HepG2 (cell line): ENCODE measurements at regions not wholly inside any gene's neighbourhood (a gene's known extent, or its start where the extent isn't known, plus 50 kb on each side); places are given as distances from the start of the nearest gene placed in this dataset.

Experiments used
- ATAC-seq: fragments of 200-7000 bp; cut with Tn5 transposase; 3 replicates; pipeline ENCODE4 v1.9.1; 2020; ENCODE audit warnings: mild to moderate bottlenecking, moderate library complexity
- BruUV-seq: library from RNA; stranded (reverse); fragments of 400-500 nt; replicated peaks from 2 replicates; lab custom pipeline; 2021; lab: Mats Ljungman, UMichigan
- CTCF ChIA-PET: fragments of 300-600 bp; formaldehyde crosslinking; extraction: SDS; loops from one replicate; lab custom pipeline; 2021; ENCODE audit warnings: low total read pairs, inconsistent platforms, low intra/inter-chr PET ratio; lab: Yijun Ruan, JAX
- POLR2A ChIA-PET: fragments of 350-600 bp; sonication (Branson Sonifier 250); formaldehyde crosslinking; loops from one replicate; lab custom pipeline; 2020; ENCODE audit warnings: antibody characterized with exemption, inconsistent platforms; lab: Yijun Ruan, JAX
- DNase-seq: peaks from one replicate; pipeline ENCODE4 v3.0.0-alpha.2; 2015; ENCODE audit warnings: low spot score
- FAIRE-seq: peaks from 3 replicates; lab custom pipeline; 2011; peaks lifted over from hg19 to GRCh38; lab: Jason Lieb, UNC
- H2AFZ ChIP-seq: one replicate; pipeline ENCODE4 v1.6.1; 2011; ENCODE audit warnings: low read length, inconsistent platforms
- H3K27ac ChIP-seq: fragments of 300-600 bp; 3 replicates; pipeline ENCODE4 v1.8.0; 2011; ENCODE audit warnings: mixed run types, mild to moderate bottlenecking, mixed read lengths, low read length, inconsistent platforms; ENCODE audit not compliant: insufficient read depth; ENCODE audit errors: extremely low read length
- H3K27me3 ChIP-seq, 2 experiments: fragments of 200-600 bp in 1 of 2; 2 replicates in 1 of 2; 3 replicates in 1 of 2; pipeline versions ENCODE4 v1.6.0 to v1.8.0; 2011; ENCODE audit warnings: low read length in 2 of 2, mild to moderate bottlenecking in 2 of 2, moderate library complexity in 2 of 2, inconsistent platforms in 1 of 2; ENCODE audit not compliant: insufficient read depth in 2 of 2, control insufficient read depth in 1 of 2
- H3K36me3 ChIP-seq, 2 experiments: fragments of 200-600 bp in 1 of 2; replicated peaks in 1 of 2; 2 replicates in 1 of 2; 3 replicates in 1 of 2; pipeline versions ENCODE4 v1.5.1 to v1.8.0; 2011; ENCODE audit warnings: low read length in 2 of 2, inconsistent platforms in 1 of 2; ENCODE audit not compliant: insufficient read depth in 2 of 2, control insufficient read depth in 1 of 2
- H3K4me1 ChIP-seq: 2 replicates; pipeline ENCODE4 v1.5.1; 2012; ENCODE audit warnings: low read length, inconsistent platforms; ENCODE audit not compliant: insufficient read depth
- H3K4me2 ChIP-seq: 2 replicates; pipeline ENCODE4 v1.6.0; 2011; ENCODE audit warnings: low read depth, low read length, inconsistent platforms
- H3K4me3 ChIP-seq, 3 experiments: fragments of 200-600 bp in 1 of 3; sonication (generic), shearing (Covaris generic) in 1 of 3; replicated peaks in 1 of 3; 2 replicates each; pipeline ENCODE4 v1.5.1; 2011 to 2016; ENCODE audit warnings: low read length in 3 of 3, inconsistent platforms in 2 of 3, low read depth in 2 of 3, mild to moderate bottlenecking in 2 of 3, control low read depth in 1 of 3, mixed read lengths in 1 of 3; ENCODE audit not compliant: insufficient read depth in 1 of 3
- H3K79me2 ChIP-seq: one replicate; pipeline ENCODE4 v1.6.1; 2011; ENCODE audit warnings: low read length, inconsistent platforms; ENCODE audit not compliant: insufficient read depth
- H3K9ac ChIP-seq: 2 replicates; pipeline ENCODE4 v1.6.0; 2011; ENCODE audit warnings: mild to moderate bottlenecking, low read depth, low read length, inconsistent platforms; ENCODE audit not compliant: insufficient read depth
- H3K9me3 ChIP-seq: 2 replicates; pipeline ENCODE4 v1.5.1; 2012; ENCODE audit warnings: mild to moderate bottlenecking, low read length
- H4K20me1 ChIP-seq: 2 replicates; pipeline ENCODE4 v1.6.0; 2011; ENCODE audit warnings: inconsistent platforms, mild to moderate bottlenecking, low read length, moderate library complexity; ENCODE audit not compliant: insufficient read depth
- ATF7 ChIP-seq, 2 experiments: fragments of 450-650 bp in 1 of 2; sonication (generic) in 1 of 2; formaldehyde crosslinking in 1 of 2; IDR thresholded peaks; 2 replicates each; pipeline versions ENCODE4 v1.4.0 to v1.6.1; 2016 to 2020; ENCODE audit warnings: antibody characterized with exemption in 1 of 2, mild to moderate bottlenecking in 1 of 2, missing genetic modification reagents in 1 of 2
- PHF8 ChIP-seq: sonication (generic); formaldehyde crosslinking; IDR thresholded peaks from 2 replicates; pipeline ENCODE4 v1.5.0; 2020; ENCODE audit warnings: missing genetic modification reagents
- RXRA ChIP-seq: sonication (generic); formaldehyde crosslinking; IDR thresholded peaks from 2 replicates; pipeline ENCODE4 v1.5.1; 2020; ENCODE audit warnings: missing genetic modification reagents
- ZNF317 ChIP-seq: sonication (generic); formaldehyde crosslinking; IDR thresholded peaks from 2 replicates; pipeline ENCODE4 v1.5.0; 2020; ENCODE audit warnings: mild to moderate bottlenecking, missing genetic modification reagents
- in situ Hi-C: cut with HindIII; loops from 2 replicates; pipeline ENCODE4 v1.10.0; 2017; ENCODE audit warnings: low pct_unique_long_range_greater_than_20kb; ENCODE audit not compliant: extremely low pct_ligation_motif_present
- intact Hi-C: fragments of 100-400 bp; cut with micrococcal nuclease; formaldehyde crosslinking; loops from one replicate; pipeline ENCODE4 v1.10.0; 2022; ENCODE audit not compliant: unreplicated experiment
- TF ChIP-seq, protein P1 (sequence below): sonication (generic); formaldehyde crosslinking; IDR thresholded peaks from 2 replicates; pipeline ENCODE4 v1.4.0; 2020; ENCODE audit warnings: missing genetic modification reagents

DNA sequence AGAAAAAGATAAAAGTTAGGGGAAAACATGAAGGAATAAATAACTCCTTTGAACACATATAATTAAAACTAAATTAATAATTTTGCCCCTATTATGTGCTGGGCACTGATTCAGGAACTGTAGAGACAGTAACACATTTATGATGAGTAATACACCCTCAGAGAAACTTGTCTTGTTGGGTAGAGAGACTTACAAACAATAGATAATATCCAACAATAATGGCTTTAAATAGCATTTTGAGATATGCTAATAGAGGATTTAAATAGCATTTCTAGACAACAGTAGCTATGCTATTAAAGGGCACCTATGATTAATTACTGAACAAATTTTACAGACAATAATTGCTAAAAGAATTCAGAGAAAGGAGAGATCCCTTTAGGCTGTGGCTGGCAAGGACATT is 455.5 kb downstream of the NUF2 start (continued):
- TF ChIP-seq, protein P1, sequence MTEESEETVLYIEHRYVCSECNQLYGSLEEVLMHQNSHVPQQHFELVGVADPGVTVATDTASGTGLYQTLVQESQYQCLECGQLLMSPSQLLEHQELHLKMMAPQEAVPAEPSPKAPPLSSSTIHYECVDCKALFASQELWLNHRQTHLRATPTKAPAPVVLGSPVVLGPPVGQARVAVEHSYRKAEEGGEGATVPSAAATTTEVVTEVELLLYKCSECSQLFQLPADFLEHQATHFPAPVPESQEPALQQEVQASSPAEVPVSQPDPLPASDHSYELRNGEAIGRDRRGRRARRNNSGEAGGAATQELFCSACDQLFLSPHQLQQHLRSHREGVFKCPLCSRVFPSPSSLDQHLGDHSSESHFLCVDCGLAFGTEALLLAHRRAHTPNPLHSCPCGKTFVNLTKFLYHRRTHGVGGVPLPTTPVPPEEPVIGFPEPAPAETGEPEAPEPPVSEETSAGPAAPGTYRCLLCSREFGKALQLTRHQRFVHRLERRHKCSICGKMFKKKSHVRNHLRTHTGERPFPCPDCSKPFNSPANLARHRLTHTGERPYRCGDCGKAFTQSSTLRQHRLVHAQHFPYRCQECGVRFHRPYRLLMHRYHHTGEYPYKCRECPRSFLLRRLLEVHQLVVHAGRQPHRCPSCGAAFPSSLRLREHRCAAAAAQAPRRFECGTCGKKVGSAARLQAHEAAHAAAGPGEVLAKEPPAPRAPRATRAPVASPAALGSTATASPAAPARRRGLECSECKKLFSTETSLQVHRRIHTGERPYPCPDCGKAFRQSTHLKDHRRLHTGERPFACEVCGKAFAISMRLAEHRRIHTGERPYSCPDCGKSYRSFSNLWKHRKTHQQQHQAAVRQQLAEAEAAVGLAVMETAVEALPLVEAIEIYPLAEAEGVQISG = no peak
- no peak for TF ChIP-seq PHF8 (CRISPR knock-in tag)

DNA sequence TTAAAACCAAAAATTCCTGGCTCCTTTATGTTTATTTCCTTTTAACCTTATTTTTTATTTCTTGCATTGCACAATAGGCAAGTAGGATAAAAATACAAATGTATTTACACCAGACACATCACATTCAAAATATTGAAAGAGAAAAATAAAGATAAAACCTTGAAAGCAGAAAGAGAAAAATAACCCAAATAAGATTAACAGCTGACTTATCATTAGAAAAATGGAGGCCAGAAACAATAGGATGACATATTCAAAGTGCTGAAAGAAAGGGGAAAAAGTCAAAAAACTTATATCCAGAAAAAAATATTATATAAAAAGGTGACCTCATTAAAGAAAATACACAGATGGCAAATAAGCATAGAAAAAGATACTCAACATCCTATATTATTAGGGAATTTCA is 459.4 kb downstream of the NUF2 start:
- in situ Hi-C loops (no loop called here), intact Hi-C loops (no loop called here)
- ChIA-PET POLR2A (no interaction called here), CTCF (no interaction called here)
- Histone ChIP-seq H3K36me3 (no peaks in the 10 kb centered on the region), H3K27ac (no peak overlapping the region), H3K9ac (no peak overlapping the region), H3K79me2 (no peaks in the 10 kb centered on the region), H3K4me3 (no peak overlapping the region), H3K27me3 (no peaks in the 10 kb centered on the region), H3K9me3 (peaks cover 81% of the 10 kb centered on the region), H2AFZ (no peak overlapping the region), H4K20me1 (no peaks in the 10 kb centered on the region), H3K4me1 (no peaks in the 10 kb centered on the region), H3K4me2 (no peak overlapping the region)
- DNase-seq (no peak), ATAC-seq (no peak), FAIRE-seq (no peak)
- BruUV-seq = no TSS peak
- TF ChIP-seq ZNF317 (CRISPR knock-in tag) (peak; percentile 58; the same call in 1 of the 2 replicates), RXRA (CRISPR knock-in tag) (no peak), ATF7 (IDR thresholded peaks at IDR 0.05) (peak; percentile 17; the same call in 1 of the 2 replicates), ATF7 (CRISPR knock-in tag; IDR thresholded peaks at IDR 0.05) (no peak)
